GM21786 (cell line): ENCODE measurements at regions not wholly inside any gene's neighbourhood (a gene's known extent, or its start where the extent isn't known, plus 50 kb on each side); places are given as distances from the start of the nearest gene placed in this dataset.

ENCODE experiments used
- ATAC-seq: cut with Tn5 transposase; IDR thresholded peaks from one replicate; pipeline ENCODE4 v1.9.1; 2021; ENCODE audit not compliant: unreplicated experiment

DNA sequence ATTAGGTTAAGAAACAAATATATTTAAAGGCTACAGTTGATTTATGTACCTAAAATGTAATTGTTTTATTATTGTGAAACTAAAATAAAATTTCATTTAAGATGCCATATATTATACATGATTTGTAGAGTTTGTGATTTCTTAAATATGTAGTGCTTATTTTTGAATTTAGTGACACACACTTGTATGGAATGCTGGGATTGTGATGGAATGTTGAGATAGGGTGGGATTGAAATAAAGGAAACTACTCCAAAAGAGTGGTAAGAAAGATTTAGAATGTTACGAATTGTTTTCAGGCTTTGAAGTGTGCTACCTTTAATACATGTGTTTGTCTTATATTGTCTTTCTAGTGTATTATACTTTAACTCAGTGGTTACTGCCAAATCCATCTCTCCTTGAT lies 330.3 kb upstream of the PITX2 start:
- ATAC-seq = no peak

GRCh38 chr4:110953898-110954297 lies 331.0 kb upstream of the PITX2 start:
- no peak for ATAC-seq

GRCh38 chr4:110955748-110956147 lies 332.9 kb upstream of the PITX2 start:
- no peak for ATAC-seq

DNA sequence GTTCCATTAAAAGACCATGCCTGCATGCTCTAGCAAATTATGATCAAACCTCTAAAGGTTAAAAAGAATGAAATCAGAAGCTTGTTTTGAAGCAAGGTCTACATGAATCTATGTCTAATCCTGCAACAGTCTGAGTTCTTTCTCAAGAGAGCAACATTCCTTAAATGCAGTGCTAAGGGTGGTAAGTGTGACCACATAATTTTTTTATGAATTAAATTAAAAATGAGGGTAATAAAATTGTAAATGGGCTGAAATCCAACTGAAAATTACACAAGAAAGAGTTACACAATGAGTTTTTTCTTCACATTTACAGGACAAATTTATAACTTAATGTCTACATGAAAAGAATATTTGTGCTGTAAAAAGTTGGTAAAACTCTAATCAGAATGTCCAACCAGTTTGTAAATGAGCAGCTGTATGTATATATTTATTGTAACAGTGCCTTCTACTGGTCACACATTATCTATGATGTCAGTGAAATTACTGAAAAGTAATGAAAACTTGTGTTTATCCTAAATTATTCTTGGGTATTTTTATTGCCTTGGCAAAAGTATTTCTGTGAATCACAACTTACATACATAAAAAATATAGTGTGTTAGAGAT lies 336.3 kb upstream of the PITX2 start:
- ATAC-seq = no peak

- ATAC-seq = no peak
These were observed 338.2 kb upstream of the PITX2 start for GRCh38 chr4:110961066-110961465.

DNA sequence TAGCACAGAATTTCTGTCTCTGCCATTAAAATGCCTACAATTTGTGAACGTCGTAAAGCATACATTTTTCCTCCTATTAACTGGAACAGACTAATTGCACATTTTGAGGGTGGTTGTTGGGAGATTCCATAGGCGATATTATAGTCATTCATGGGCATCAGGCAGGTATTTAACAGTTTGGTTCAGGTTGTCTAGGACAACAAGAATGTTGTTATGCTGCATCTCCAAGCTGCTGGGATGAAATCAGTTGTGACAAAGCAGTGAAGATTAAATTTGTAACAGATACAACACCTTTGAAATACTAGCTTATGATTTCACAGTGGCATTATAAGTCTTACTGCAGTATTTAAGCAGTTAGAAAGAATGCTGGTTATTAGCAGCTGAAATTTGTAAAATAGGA lies 339.7 kb upstream of the PITX2 start:
- ATAC-seq = no peak

- ATAC-seq = no peak
These were observed 340.9 kb upstream of the PITX2 start for GRCh38 chr4:110963662-110964280.

- ATAC-seq = no peak
These were observed 345.1 kb upstream of the PITX2 start for GRCh38 chr4:110967936-110968335.

DNA sequence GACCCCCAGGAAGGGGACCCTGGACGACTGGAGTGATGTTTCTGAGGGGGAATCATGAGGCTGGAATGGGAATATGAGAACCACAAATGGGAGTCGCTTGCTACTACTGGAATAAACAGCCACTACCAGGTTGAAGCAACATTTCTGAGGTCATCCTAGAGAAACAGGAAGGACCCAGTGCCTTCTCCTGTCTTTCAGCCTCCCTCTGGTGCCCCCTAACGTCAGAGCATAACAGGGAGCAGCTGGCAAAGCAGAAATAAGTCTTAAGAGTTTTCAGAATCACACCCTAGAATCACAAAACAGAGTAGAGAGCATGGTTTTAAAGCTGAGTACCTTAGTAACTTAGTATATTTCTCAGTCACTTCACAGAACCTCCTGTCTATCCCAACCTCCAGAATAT lies 347.8 kb upstream of the PITX2 start:
- ATAC-seq = peak; percentile 87

- ATAC-seq = no peak
These were observed 352.5 kb upstream of the PITX2 start for GRCh38 chr4:110975338-110975737.

DNA sequence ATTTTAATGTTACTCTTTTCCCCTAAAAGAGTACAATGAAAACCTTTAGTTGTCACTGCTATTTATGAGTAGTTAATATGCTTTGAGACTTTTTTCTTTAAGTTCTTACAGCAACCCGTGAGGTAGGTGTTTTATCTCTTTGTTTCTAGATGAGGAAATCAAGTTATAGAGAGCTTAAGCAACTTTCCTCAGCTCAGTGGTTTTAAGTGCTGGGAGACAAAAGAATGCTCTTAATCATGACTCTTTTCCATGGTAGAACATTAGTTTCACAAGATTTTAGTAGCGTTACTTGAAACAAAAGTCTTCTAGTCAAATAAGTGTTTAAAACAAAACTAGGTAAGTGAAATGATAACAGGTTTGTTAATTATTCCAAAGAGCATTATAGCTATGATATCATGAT lies 354.7 kb upstream of the PITX2 start:
- no peak for ATAC-seq

DNA sequence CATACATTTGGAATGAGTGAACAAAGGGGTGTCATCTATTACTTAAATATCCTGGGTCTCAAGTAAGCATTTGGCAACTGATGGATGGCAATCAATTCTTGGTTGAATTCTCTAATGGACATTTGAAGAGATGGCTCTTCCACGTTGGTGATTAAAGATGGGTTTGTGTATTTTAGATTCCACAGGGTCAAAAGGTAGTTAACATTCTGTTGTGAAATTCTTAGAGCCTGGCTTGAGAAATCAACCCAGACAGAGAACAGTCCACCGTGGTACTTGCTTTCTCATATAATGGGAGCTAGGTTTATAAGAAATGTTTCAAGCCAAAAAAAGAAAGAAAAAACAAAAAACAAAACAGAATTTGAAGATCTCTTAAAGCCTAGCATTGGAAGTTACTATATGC lies 355.9 kb upstream of the PITX2 start:
- ATAC-seq = no peak

DNA sequence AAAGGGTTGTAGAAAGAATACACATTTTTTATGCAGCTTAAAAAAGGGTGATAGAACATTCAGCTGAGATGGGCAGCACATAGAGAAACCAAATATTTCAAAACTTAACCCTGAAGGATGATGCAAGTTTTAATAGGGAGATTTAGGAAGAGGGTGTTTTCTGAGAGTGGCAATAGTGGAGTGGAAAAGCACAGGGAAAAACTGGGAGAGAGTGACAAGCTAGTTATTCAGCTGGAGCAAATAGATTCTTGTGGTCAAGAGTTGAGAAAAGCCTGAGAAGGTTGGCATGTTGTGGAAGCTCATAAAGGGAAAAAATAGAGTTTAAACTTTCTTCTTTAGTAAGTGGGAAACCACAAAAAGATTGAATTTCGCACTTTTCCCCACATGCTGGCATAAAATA lies 359.6 kb upstream of the PITX2 start:
- no peak for ATAC-seq

DNA sequence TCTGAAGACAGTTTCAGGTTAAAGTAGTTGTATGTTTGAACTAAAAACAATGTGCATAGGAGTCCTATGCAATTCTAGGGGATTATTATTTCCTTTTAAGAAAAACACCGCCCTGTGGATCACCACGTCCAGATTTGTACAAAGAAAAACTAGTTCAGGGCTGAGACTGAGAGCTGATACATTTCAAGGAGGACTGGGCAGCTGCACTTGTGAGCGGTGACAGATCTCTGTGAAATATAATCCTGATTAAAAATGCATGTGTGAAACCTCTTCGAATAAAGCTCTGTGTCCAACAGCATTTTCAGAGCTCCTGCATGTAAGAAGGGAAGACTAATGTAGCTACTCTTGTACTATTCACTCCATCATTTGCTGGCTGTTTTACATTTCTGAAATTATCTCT lies 365.8 kb upstream of the PITX2 start:
- ATAC-seq = no peak

DNA sequence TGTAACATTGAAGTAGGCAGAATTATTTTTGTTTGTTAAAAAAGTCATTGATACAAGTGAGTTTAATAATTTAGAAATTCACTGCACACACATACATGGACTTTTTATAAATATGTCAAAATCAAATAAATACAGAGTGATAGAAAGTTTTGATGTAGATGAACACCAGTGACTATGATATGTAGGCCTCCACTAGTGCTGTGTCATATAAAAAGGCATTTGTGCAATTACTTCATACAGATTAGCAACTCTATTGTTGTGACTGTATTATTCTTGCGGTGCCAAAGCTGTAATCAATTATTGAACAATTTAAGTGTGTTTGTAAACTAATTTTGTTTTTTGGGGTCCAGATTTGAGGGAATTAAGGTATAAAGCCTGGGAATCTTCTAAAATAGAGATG lies 366.2 kb upstream of the PITX2 start:
- no peak for ATAC-seq

DNA sequence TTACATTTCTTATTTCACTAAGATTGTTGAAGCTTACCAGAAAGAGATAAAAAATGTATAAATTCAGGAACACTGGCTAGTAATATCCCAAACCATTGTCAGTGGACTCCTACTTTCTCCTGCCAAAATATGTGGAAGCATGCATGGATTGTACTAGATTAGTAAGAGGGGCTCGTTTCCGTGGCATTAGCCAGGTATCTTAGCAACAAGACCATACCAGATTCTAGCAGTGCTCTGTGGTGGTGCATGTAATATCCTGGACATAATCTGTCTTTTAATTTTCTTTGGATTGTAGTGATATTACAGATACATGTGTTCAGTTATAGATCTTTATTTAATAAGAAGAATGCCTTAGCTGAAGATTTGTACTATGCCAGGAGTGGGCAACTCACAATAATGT lies 371.9 kb upstream of the PITX2 start:
- ATAC-seq = no peak

- ATAC-seq = no peak
These were observed 375.4 kb upstream of the PITX2 start for GRCh38 chr4:110998320-110998719.

- ATAC-seq = no peak
These were observed 388.6 kb upstream of the PITX2 start for GRCh38 chr4:111011458-111011857.

- ATAC-seq = no peak
These were observed 391.0 kb upstream of the PITX2 start for GRCh38 chr4:111013846-111014245.

DNA sequence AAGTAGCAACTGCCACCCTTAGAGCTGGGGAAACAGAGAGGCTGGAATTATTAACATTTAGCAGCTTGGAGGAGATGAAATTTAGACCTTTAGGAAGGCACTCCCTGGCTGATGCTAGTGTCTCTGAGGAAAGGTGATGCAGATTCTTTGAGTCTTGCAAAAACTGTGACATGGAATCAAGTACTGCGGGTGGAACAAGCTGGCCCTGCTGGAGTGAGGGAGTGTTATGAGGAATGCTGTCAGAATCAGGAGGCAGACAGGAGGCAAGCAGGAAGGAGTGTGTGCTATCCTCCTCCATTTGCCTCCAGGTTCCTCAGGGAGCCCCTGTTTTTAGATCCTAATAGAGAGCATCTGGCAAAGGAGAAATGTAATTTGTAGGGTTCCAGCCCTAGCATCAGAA lies 391.7 kb upstream of the PITX2 start:
- ATAC-seq = no peak

DNA sequence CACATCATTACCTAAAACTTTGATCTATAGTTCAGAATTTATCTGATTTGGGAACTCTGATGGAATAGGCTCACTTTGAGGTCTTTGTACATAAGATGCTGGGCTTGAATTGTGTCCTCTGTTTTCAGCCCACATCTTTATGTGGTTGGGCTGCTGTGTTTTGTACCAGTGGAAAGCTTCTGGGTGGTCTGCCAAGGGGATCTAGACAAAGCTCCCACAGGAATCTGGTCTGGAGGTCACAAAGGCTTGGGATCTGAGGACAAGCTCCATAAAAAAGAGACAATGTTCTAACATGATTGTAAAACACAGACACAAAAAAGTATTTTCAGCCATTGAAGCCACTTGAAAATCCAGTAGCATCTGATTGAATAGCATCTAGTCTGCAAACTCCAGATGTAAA lies 393.5 kb upstream of the PITX2 start:
- ATAC-seq = no peak

DNA sequence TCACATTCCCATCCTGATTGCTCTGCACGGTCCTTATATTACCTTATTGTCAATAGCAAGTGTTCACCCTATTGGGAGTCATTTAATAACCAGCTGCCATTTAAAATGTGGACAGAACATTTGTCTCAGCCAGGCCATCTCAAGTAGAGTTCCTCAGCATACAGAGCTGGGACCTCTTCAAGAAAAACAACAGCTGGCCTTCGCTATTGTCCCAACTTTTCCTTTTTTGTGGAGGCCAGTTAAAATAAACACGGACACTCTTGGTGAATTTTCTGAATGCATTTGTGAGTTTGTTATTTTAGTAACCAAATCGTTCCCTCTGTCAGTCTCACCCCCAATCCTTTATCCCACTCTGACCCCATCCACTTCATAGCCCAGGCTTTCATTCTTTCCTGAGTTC lies 395.3 kb upstream of the PITX2 start:
- no peak for ATAC-seq

DNA sequence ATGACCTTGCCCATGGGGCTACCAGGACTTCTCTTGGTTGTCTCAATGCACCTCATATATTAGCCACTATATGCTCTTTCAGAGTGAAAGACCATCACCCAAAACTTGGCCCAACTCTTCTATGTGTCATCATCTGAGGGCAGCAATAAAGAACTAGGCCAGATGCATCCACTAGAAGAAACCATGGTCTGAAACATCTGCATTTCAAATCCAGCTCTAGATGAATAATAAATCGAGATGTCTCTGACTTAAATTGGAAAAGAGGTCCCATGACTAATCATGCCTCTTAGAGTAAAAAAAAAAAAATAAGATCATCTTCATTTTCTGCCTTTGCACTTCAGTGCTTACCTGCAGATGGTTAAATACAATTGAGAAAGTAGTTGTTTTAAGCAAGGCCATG lies 397.6 kb upstream of the PITX2 start:
- no peak for ATAC-seq
